Endothelial cell of umbilical vein (primary cell): ENCODE measurements at regions not wholly inside any gene's neighbourhood (a gene's known extent, or its start where the extent isn't known, plus 50 kb on each side); places are given as distances from the start of the nearest gene placed in this dataset.

ENCODE experiments used
- BruUV-seq: library from RNA; stranded (reverse); fragments of 400-500 nt; replicated peaks from 2 replicates; lab custom pipeline; 2021; lab: Mats Ljungman, UMichigan
- CTCF ChIA-PET: fragments of 300-600, 350-600 bp; sonication (Branson Sonifier 250); formaldehyde crosslinking; loops from one replicate; lab custom pipeline; 2021; ENCODE audit warnings: antibody characterized with exemption, inconsistent platforms; lab: Charles Lee
- POLR2A ChIA-PET: fragments of 300-600, 350-600 bp; sonication (Branson Sonifier 250); formaldehyde crosslinking; loops from one replicate; lab custom pipeline; 2021; ENCODE audit warnings: antibody characterized with exemption, inconsistent platforms; lab: Charles Lee
- DNase-seq: peaks from one replicate; pipeline ENCODE4 v3.0.0-alpha.2; 2011; ENCODE audit warnings: low read depth, low spot score
- FAIRE-seq: peaks from 2 replicates; lab custom pipeline; 2011; peaks lifted over from hg19 to GRCh38; lab: Jason Lieb, UNC
- H2AFZ ChIP-seq: 2 replicates; pipeline ENCODE4 v1.6.0; 2012; ENCODE audit warnings: low read depth, low read length, control low read depth, inconsistent platforms
- H3K27ac ChIP-seq: 2 replicates; pipeline ENCODE4 v1.5.1; 2011; ENCODE audit warnings: low read depth, mild to moderate bottlenecking, control low read depth, low read length, moderate library complexity; ENCODE audit not compliant: insufficient read depth
- H3K27me3 ChIP-seq, 2 experiments: 2 replicates each; pipeline versions ENCODE4 v1.6.0 to v1.6.1; 2011; ENCODE audit warnings: low read length in 2 of 2, mixed read lengths in 1 of 2; ENCODE audit not compliant: control insufficient read depth in 2 of 2, insufficient read depth in 2 of 2
- H3K36me3 ChIP-seq, 2 experiments: 2 replicates in 1 of 2; 3 replicates in 1 of 2; pipeline ENCODE4 v1.5.1; 2011; ENCODE audit warnings: low read length in 2 of 2, mild to moderate bottlenecking in 1 of 2, moderate library complexity in 1 of 2; ENCODE audit not compliant: control insufficient read depth in 2 of 2, insufficient read depth in 2 of 2; ENCODE audit errors: extremely low read depth in 1 of 2
- H3K4me1 ChIP-seq: 3 replicates; pipeline ENCODE4 v1.5.1; 2011; ENCODE audit warnings: mild to moderate bottlenecking, low read length; ENCODE audit not compliant: control insufficient read depth, insufficient read depth; ENCODE audit errors: extremely low read depth
- H3K4me2 ChIP-seq: 2 replicates; pipeline ENCODE4 v1.6.1; 2011; ENCODE audit warnings: low read length, control low read depth, mixed read lengths; ENCODE audit not compliant: insufficient read depth
- H3K4me3 ChIP-seq, 3 experiments: fragments of 200-600 bp in 1 of 3; sonication (generic), shearing (Covaris generic) in 1 of 3; replicated peaks in 1 of 3; 2 replicates each; pipeline ENCODE4 v1.5.1; 2011 to 2016; ENCODE audit warnings: control low read depth in 3 of 3, low read length in 3 of 3, mild to moderate bottlenecking in 2 of 3, inconsistent platforms in 1 of 3, low read depth in 1 of 3, moderate library complexity in 1 of 3; ENCODE audit not compliant: insufficient read depth in 1 of 3
- H3K79me2 ChIP-seq: 2 replicates; pipeline ENCODE4 v1.6.0; 2012; ENCODE audit warnings: low read length, inconsistent platforms; ENCODE audit not compliant: control insufficient read depth, insufficient read depth
- H3K9ac ChIP-seq: replicated peaks from 2 replicates; pipeline ENCODE3; 2011; ENCODE audit warnings: low read length, control low read depth; ENCODE audit not compliant: insufficient read depth; ENCODE audit errors: extremely low read depth
- H3K9me1 ChIP-seq: replicated peaks from 3 replicates; pipeline ENCODE4 v1.6.0; 2011; ENCODE audit warnings: mild to moderate bottlenecking, low read length; ENCODE audit not compliant: control insufficient read depth, insufficient read depth; ENCODE audit errors: extremely low read depth
- H3K9me3 ChIP-seq: replicated peaks from 2 replicates; pipeline ENCODE4 v1.5.1; 2012; ENCODE audit warnings: low read length, inconsistent platforms; ENCODE audit not compliant: control insufficient read depth, insufficient read depth
- H4K20me1 ChIP-seq: replicated peaks from 2 replicates; pipeline ENCODE3; 2011; ENCODE audit warnings: mild to moderate bottlenecking, low read length; ENCODE audit not compliant: control insufficient read depth, insufficient read depth; ENCODE audit errors: extremely low read depth
- CTCF ChIP-seq, 2 donors: IDR thresholded peaks; 1 replicate in 1 of 2; 2 replicates in 1 of 2; pipeline ENCODE4 v1.5.1; 2011; ENCODE audit warnings: low read length in 2 of 2, mild to moderate bottlenecking in 2 of 2, moderate library complexity in 2 of 2, control low read depth in 1 of 2, inconsistent platforms in 1 of 2, low read depth in 1 of 2; ENCODE audit not compliant: insufficient read depth in 1 of 2; ENCODE audit errors: extremely low read depth in 1 of 2
- EZH2 ChIP-seq: IDR thresholded peaks from 2 replicates; pipeline ENCODE4 v1.6.1; 2012; ENCODE audit warnings: borderline replicate concordance, low read depth, mild to moderate bottlenecking, moderate library complexity, low read length, inconsistent platforms; ENCODE audit not compliant: severe bottlenecking
- FOS ChIP-seq: IDR thresholded peaks from 2 replicates; pipeline ENCODE4 v1.6.1; 2011; ENCODE audit warnings: mild to moderate bottlenecking, low read length, moderate library complexity, borderline replicate concordance; ENCODE audit not compliant: insufficient read depth
- GATA2 ChIP-seq: IDR thresholded peaks from 2 replicates; pipeline ENCODE4 v1.7.0; 2011; ENCODE audit warnings: low read depth, mild to moderate bottlenecking, moderate library complexity, mixed read lengths, low read length; ENCODE audit not compliant: insufficient read length, insufficient read depth
- JUN ChIP-seq: IDR thresholded peaks from 2 replicates; pipeline ENCODE4 v1.6.1; 2011; ENCODE audit warnings: borderline replicate concordance, low read depth; ENCODE audit not compliant: insufficient read length, insufficient read depth
- MYC ChIP-seq: IDR thresholded peaks from one replicate; pipeline ENCODE4 v1.6.1; 2011; ENCODE audit warnings: mild to moderate bottlenecking, low read depth, low read length
- POLR2A ChIP-seq: IDR thresholded peaks from 2 replicates; pipeline ENCODE4 v1.6.1; 2012; ENCODE audit warnings: low read depth, mild to moderate bottlenecking, control low read depth, low read length
- POLR2AphosphoS5 ChIP-seq: IDR thresholded peaks from 2 replicates; pipeline ENCODE4 v1.6.1; 2012; ENCODE audit warnings: low read depth, mild to moderate bottlenecking, control low read depth, low read length, moderate library complexity; ENCODE audit not compliant: insufficient read depth
- dilution Hi-C: fragments of 300-500 bp; cut with MboI; formaldehyde crosslinking; loops from one replicate; pipeline ENCODE4 v1.15.0; 2019; ENCODE audit warnings: low sequenced_read_pairs; ENCODE audit not compliant: extremely low pct_ligation_motif_present
- intact Hi-C: fragments of 100-400 bp; cut with micrococcal nuclease; formaldehyde crosslinking; loops from one replicate; pipeline ENCODE4 v1.10.0; 2022
- TF ChIP-seq, protein P1 (sequence below): IDR thresholded peaks from 2 replicates; pipeline ENCODE4 v1.6.1; 2011; ENCODE audit not compliant: insufficient read depth, insufficient read length

DNA sequence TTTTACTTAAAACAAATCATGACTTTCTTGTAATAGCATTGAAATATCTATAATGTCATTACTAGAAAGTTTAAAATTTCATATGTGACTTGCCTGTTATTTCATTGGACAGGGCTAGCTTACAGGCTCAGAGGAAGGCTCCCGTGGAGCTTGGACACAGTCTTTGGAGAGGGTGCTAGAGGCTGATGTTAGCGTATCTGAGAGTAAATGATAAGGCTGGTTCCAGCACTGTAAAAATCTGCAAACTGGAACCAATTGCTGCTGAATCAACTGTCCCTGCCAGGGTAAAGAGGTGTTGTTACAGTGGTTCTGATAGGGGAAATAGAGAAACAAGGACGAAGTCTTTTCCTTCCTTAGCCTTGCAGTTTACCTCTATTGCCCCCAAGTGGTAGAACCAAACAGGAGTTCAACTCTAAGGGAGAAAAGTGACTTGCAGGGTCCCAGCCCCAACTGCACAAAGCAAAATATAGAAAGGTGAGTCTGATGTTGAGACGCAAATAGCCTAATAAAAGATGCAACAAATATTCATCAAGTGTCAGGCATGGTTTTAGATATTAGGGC lies 901.7 kb downstream of the DIAPH3 start:
- Histone ChIP-seq H3K9me1 (no peaks in the 10 kb centered on the region), H3K4me2 (no peak overlapping the region), H3K9me3 (no peaks in the 10 kb centered on the region), H3K4me3 (no peak overlapping the region), H3K27me3 (no peaks in the 10 kb centered on the region), H3K36me3 (no peaks in the 10 kb centered on the region), H3K27ac (no peak overlapping the region), H3K4me1 (peaks cover 19% of the 10 kb centered on the region), H3K9ac (no peak overlapping the region), H2AFZ (no peak overlapping the region), H3K79me2 (no peaks in the 10 kb centered on the region), H4K20me1 (no peaks in the 10 kb centered on the region)
- dilution Hi-C loops (no loop called here), intact Hi-C loops (loop anchor here (1.0 kb wide), 1 partner anchor 1633 kb away; no protein-coding TSS in a partner anchor)
- no TSS peak for BruUV-seq
- CTCF ChIA-PET, result interaction anchor here (0.8 to 2.3 kb wide), 4 partner anchors 57 to 1638 kb away, joined by 3 to 8 read pairs (median 4); no protein-coding TSS in a partner anchor
- no peak for TF ChIP-seq GATA2
- TF ChIP-seq MYC, result no peak
- no peak for TF ChIP-seq EZH2
- no peak for TF ChIP-seq POLR2AphosphoS5
- no peak for TF ChIP-seq JUN
- no peak for TF ChIP-seq FOS
- TF ChIP-seq POLR2A, result no peak
- TF ChIP-seq, protein P1, sequence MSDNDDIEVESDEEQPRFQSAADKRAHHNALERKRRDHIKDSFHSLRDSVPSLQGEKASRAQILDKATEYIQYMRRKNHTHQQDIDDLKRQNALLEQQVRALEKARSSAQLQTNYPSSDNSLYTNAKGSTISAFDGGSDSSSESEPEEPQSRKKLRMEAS, result no peak
- no peak for TF ChIP-seq CTCF (IDR thresholded peaks at IDR 0.05; ENCODE audit: extremely low read depth in 1 of 2, insufficient read depth in 1 of 2, low read depth in 1 of 2, low read length in 2 of 2)
- DNase-seq (peak; percentile 16), FAIRE-seq (no peak)
- POLR2A ChIA-PET, result no interaction called here
